ENCODE measurements at regions not wholly inside any gene's neighbourhood (a gene's known extent, or its start where the extent isn't known, plus 50 kb on each side); places are given as distances from the start of the nearest gene placed in this dataset.

GRCh38 chr6:27119761-27120160, 127.7 kb upstream of the PRSS16 start:
- H3K27ac ChIP-seq (ENCODE audit: low read depth in 1 of 2, low read length in 2 of 2) = no peak overlapping the region
- H3K79me2 ChIP-seq (ENCODE audit: insufficient read depth, low read length) = no peaks in the 10 kb centered on the region
- Mint-ChIP-seq H3K9me3 (peaks cover 0 to 3% (median 0%) of the 10 kb centered on the region in 7 donors), H3K27me3 (ENCODE audit: low read depth in 3 of 3) (peaks cover 4 to 7% (median 4%) of the 10 kb centered on the region in 3 donors), H3K27ac (no peak overlapping the region), H3K36me3 (no peaks in the 10 kb centered on the region), H3K4me3 (no peak overlapping the region), H3K4me1 (no peaks in the 10 kb centered on the region)
- H2AFZ ChIP-seq (ENCODE audit: insufficient read depth, low read depth, low read length, poor library complexity, severe bottlenecking) = no peak overlapping the region
- H3K4me3 ChIP-seq (replicated peaks in 1 of 3; ENCODE audit: low read depth in 2 of 3, low read length in 3 of 3) = no peak overlapping the region
- no peak overlapping the region for H3K4me2 ChIP-seq (replicated peaks; ENCODE audit: extremely low read depth, low read length, poor library complexity, severe bottlenecking)
- whole genome bisulfite sequencing (ENCODE audit: insufficient coverage) = no CpG with 5 or more reads among the region's 2 CpGs
- no peak for TF ChIP-seq CTCF (IDR thresholded peaks at IDR 0.05)
- no peak for DNase-seq
- no peaks in the 10 kb centered on the region for H3K4me1 ChIP-seq (ENCODE audit: control insufficient read depth in 1 of 2, insufficient read depth in 2 of 2, low read length in 2 of 2)
- H3K36me3 ChIP-seq (replicated peaks in 1 of 2; ENCODE audit: control insufficient read depth in 1 of 2, insufficient read depth in 2 of 2, low read length in 2 of 2) = no peaks in the 10 kb centered on the region
- no peaks in the 10 kb centered on the region for H3K9me3 ChIP-seq (replicated peaks in 1 of 2; ENCODE audit: control insufficient read depth in 1 of 2, insufficient read depth in 1 of 2, low read length in 2 of 2)
- intact Hi-C loops (cut with micrococcal nuclease) = no loop called here
- H3K9ac ChIP-seq (ENCODE audit: insufficient read depth, low read length, poor library complexity, severe bottlenecking) = no peak overlapping the region
- H3K27me3 ChIP-seq (ENCODE audit: control insufficient read depth in 2 of 2, insufficient read depth in 2 of 2, low read length in 2 of 2) = no peaks in the 10 kb centered on the region
- H4K20me1 ChIP-seq (ENCODE audit: insufficient read depth, low read length) = no peaks in the 10 kb centered on the region

GRCh38 chr6:27121640-27122039, 125.9 kb upstream of the PRSS16 start:
- H3K79me2 ChIP-seq (ENCODE audit: insufficient read depth, low read length) = no peaks in the 10 kb centered on the region
- no peak for DNase-seq
- TF ChIP-seq CTCF (IDR thresholded peaks at IDR 0.05) = no peak
- no peaks in the 10 kb centered on the region for H3K36me3 ChIP-seq (replicated peaks in 1 of 2; ENCODE audit: control insufficient read depth in 1 of 2, insufficient read depth in 2 of 2, low read length in 2 of 2)
- H3K4me2 ChIP-seq (replicated peaks; ENCODE audit: extremely low read depth, low read length, poor library complexity, severe bottlenecking) = no peak overlapping the region
- H3K27ac ChIP-seq (ENCODE audit: low read depth in 1 of 2, low read length in 2 of 2) = no peak overlapping the region
- intact Hi-C loops (cut with micrococcal nuclease) = no loop called here
- H3K4me3 ChIP-seq (replicated peaks in 1 of 3; ENCODE audit: low read depth in 2 of 3, low read length in 3 of 3) = no peak overlapping the region
- no peak overlapping the region for H3K9ac ChIP-seq (ENCODE audit: insufficient read depth, low read length, poor library complexity, severe bottlenecking)
- H3K36me3 Mint-ChIP-seq = no peaks in the 10 kb centered on the region
- H3K27ac Mint-ChIP-seq = no peak overlapping the region
- H3K4me1 Mint-ChIP-seq = peaks cover 5% of the 10 kb centered on the region
- no CpG with 5 or more reads among the region's 2 CpGs for WGBS (ENCODE audit: insufficient coverage)
- H3K4me3 Mint-ChIP-seq = no peak overlapping the region
- H2AFZ ChIP-seq (ENCODE audit: insufficient read depth, low read depth, low read length, poor library complexity, severe bottlenecking) = no peak overlapping the region
- H3K9me3 ChIP-seq (replicated peaks in 1 of 2; ENCODE audit: control insufficient read depth in 1 of 2, insufficient read depth in 1 of 2, low read length in 2 of 2) = no peaks in the 10 kb centered on the region
- H3K27me3 ChIP-seq (ENCODE audit: control insufficient read depth in 2 of 2, insufficient read depth in 2 of 2, low read length in 2 of 2) = no peaks in the 10 kb centered on the region
- no peaks in the 10 kb centered on the region for H4K20me1 ChIP-seq (ENCODE audit: insufficient read depth, low read length)
- no peaks in the 10 kb centered on the region for H3K9me3 Mint-ChIP-seq
- H3K4me1 ChIP-seq (ENCODE audit: control insufficient read depth in 1 of 2, insufficient read depth in 2 of 2, low read length in 2 of 2) = peaks cover 2 to 4% of the 10 kb centered on the region in 2 donors
- peaks cover 2 to 5% (median 4%) of the 10 kb centered on the region in 3 donors for H3K27me3 Mint-ChIP-seq (ENCODE audit: low read depth in 3 of 3)
